RWPE2 (cell line): ENCODE measurements at regions not wholly inside any gene's neighbourhood (a gene's known extent, or its start where the extent isn't known, plus 50 kb on each side); places are given as distances from the start of the nearest gene placed in this dataset.

Source experiments
- ATAC-seq: fragments of 200-7000 bp; cut with Tn5 transposase; 3 replicates; pipeline ENCODE4 v1.9.1; 2021; ENCODE audit warnings: low read depth
- DNase-seq: peaks from one replicate; pipeline ENCODE4 v3.0.0-alpha.2; 2020; ENCODE audit warnings: low spot score
- H3K27ac ChIP-seq: fragments of 450-650 bp; 2 replicates; pipeline ENCODE4 v1.5.1; 2017; ENCODE audit warnings: mild to moderate bottlenecking; ENCODE audit not compliant: poor library complexity, severe bottlenecking
- H3K27me3 ChIP-seq: fragments of 250-450 bp; sonication (Bioruptor Pico); 2 replicates; pipeline ENCODE4 v1.5.1; 2021; ENCODE audit warnings: mild to moderate bottlenecking, moderate library complexity; ENCODE audit not compliant: insufficient read depth, poor library complexity, severe bottlenecking
- H3K36me3 ChIP-seq: fragments of 250-450 bp; sonication (Bioruptor Pico); 2 replicates; pipeline ENCODE4 v1.5.1; 2020; ENCODE audit warnings: low read depth, mild to moderate bottlenecking, moderate library complexity
- H3K4me1 ChIP-seq: fragments of 250-450 bp; sonication (Bioruptor Pico); 2 replicates; pipeline ENCODE4 v1.5.1; 2021; ENCODE audit warnings: mild to moderate bottlenecking, moderate library complexity; ENCODE audit not compliant: insufficient read depth, poor library complexity, severe bottlenecking
- H3K4me3 ChIP-seq: fragments of 250-450 bp; sonication (Bioruptor Pico); 2 replicates; pipeline ENCODE4 v1.5.1; 2021; ENCODE audit warnings: mild to moderate bottlenecking, moderate library complexity; ENCODE audit not compliant: severe bottlenecking
- H3K9me3 ChIP-seq: fragments of 250-450 bp; sonication (Bioruptor Pico); 2 replicates; pipeline ENCODE4 v1.5.1; 2021; ENCODE audit warnings: mild to moderate bottlenecking, moderate library complexity; ENCODE audit not compliant: severe bottlenecking
- TF ChIP-seq, protein P1 (sequence below): fragments of 450-650 bp; IDR thresholded peaks from one replicate; pipeline ENCODE4 v1.5.1; 2017; ENCODE audit warnings: mild to moderate bottlenecking, moderate library complexity; ENCODE audit not compliant: poor library complexity, severe bottlenecking

DNA sequence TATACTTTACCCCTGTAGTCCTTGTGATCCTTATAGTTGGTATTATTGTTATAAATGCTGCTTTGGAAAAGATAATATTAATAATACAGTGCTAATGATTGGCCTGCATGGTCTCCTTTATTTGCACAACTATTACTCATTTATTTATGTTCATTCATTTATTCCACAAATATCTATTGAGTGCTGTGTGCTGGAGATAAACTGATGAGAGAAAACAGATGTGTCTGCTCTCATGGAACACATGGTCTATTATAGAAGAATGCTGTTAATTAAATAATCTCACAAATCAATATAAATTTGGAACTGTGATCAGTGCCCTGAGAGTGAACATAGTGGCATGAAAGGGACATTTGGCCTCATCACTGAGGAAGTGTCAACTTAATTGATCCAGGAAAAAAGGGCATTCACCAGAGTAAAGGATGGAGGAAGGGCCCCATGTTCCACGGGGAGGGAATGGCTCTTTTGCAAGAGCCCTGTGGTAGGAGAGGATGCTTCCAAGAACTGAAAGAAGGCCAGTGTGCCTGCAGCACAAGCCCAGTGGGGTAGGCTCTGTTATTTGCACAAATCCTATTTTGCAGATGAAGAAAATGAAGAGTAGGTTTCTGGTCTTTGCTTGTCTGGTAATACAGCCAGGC, 91.5 kb upstream of the STK39 start:
- TF ChIP-seq, protein P1, sequence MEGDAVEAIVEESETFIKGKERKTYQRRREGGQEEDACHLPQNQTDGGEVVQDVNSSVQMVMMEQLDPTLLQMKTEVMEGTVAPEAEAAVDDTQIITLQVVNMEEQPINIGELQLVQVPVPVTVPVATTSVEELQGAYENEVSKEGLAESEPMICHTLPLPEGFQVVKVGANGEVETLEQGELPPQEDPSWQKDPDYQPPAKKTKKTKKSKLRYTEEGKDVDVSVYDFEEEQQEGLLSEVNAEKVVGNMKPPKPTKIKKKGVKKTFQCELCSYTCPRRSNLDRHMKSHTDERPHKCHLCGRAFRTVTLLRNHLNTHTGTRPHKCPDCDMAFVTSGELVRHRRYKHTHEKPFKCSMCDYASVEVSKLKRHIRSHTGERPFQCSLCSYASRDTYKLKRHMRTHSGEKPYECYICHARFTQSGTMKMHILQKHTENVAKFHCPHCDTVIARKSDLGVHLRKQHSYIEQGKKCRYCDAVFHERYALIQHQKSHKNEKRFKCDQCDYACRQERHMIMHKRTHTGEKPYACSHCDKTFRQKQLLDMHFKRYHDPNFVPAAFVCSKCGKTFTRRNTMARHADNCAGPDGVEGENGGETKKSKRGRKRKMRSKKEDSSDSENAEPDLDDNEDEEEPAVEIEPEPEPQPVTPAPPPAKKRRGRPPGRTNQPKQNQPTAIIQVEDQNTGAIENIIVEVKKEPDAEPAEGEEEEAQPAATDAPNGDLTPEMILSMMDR: no peak
- no peak overlapping the region for H3K4me3 ChIP-seq
- no peaks in the 10 kb centered on the region for H3K4me1 ChIP-seq
- ATAC-seq (no peak), DNase-seq (no peak)
- no peak overlapping the region for H3K27ac ChIP-seq
- H3K27me3 ChIP-seq: no peaks in the 10 kb centered on the region
- no peaks in the 10 kb centered on the region for H3K9me3 ChIP-seq
- no peaks in the 10 kb centered on the region for H3K36me3 ChIP-seq

DNA sequence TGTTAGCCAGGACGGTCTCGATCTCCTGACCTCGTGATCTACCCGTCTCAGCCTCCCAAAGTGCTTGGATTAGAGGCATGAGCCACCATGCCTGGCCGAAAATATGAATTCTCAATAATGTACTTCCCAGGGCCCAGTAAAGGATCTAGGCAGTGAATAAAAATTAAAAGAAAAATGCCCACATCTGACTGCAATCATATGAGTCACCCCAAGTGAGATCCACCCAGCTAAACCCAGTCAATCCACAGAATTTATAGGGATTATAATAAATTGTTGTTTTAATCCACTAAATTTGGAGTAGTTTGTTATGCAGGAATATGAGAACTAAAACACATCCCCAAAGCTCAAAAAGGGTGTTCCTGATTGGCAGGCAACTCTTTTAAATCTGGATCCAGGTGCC, 93.5 kb upstream of the STK39 start:
- Histone ChIP-seq H3K36me3 (no peaks in the 10 kb centered on the region), H3K9me3 (no peaks in the 10 kb centered on the region), H3K4me3 (no peak overlapping the region), H3K4me1 (no peaks in the 10 kb centered on the region), H3K27ac (no peak overlapping the region), H3K27me3 (no peaks in the 10 kb centered on the region)
- DNase-seq: no peak
- ATAC-seq: no peak
- TF ChIP-seq, protein P1: no peak

DNA sequence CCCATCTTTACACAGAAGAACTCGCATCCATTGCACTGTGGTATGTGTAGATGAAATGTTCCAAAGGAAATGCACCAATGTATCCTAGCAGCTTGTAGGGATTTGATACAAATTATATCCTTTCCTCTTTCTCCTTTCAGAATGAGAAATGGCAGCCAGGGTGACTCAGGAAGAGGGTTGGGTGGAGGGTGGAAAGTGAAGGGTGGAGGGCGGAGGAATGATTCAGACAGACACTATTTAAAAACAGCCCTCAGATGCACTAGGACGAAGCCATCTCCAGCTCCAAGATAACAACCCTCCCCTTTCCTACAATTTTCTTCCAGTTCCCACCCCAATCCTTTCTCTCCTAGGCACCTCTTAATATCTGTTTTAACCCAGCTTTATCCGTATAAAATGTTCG, 96.2 kb upstream of the STK39 start:
- ATAC-seq: peak; percentile 62
- DNase-seq: no peak
- Histone ChIP-seq H3K4me1 (no peaks in the 10 kb centered on the region), H3K27me3 (no peaks in the 10 kb centered on the region), H3K36me3 (no peaks in the 10 kb centered on the region), H3K4me3 (no peak overlapping the region), H3K27ac (no peak overlapping the region), H3K9me3 (no peaks in the 10 kb centered on the region)
- TF ChIP-seq, protein P1: no peak

DNA sequence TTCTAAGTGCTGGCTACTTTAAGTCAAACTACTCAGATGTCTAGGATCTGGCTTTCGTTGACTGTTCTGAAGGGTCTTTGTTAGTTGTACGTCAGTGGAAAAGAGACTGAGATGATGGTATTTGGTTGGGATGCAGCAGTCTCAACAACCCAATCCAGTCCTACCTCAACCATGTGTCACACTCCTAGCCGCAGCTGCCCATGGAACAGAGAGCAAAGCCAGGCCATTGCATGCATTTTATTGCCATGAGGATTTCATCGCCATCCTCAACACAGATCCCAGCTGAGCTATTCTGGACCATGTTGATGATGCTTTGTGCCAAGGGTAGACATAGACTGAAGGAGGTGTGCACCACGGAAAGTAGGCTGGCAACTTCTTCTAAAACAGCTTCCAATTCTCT, 97.3 kb upstream of the STK39 start:
- no peak for ATAC-seq
- TF ChIP-seq, protein P1: no peak

DNA sequence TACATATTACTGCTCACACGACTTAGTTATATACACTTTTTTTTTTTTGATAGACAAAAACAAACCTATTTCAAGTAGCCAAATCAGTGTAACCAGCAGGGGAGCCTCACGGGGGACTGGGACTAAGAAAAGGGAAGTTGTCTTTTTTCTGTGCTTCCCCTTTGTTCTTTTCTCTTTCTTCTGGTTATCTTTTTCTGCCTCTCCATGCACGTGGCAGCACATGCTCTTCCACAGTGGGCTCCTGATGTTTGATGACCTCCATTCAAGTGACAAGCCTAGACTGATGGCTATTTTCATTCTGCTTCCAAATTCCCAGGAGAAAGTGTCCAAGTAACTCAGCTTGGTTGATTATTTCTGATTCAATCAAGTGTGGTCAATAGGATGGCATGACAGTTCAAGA, 98.2 kb upstream of the STK39 start:
- Histone ChIP-seq H3K27ac (no peak overlapping the region), H3K4me1 (no peaks in the 10 kb centered on the region), H3K36me3 (no peaks in the 10 kb centered on the region), H3K4me3 (no peak overlapping the region), H3K27me3 (no peaks in the 10 kb centered on the region), H3K9me3 (no peaks in the 10 kb centered on the region)
- ATAC-seq: no peak
- no peak for DNase-seq
- TF ChIP-seq, protein P1: no peak

More for the DNA sequence above, 97.3 kb upstream of the STK39 start:
- H3K36me3 ChIP-seq: no peaks in the 10 kb centered on the region
- H3K4me1 ChIP-seq: no peaks in the 10 kb centered on the region
- H3K27ac ChIP-seq: no peak overlapping the region
- H3K27me3 ChIP-seq: no peaks in the 10 kb centered on the region
- no peak for DNase-seq
- H3K4me3 ChIP-seq: no peak overlapping the region
- H3K9me3 ChIP-seq: no peaks in the 10 kb centered on the region
